T-helper 17 cell (primary cell): ENCODE measurements at regions not wholly inside any gene's neighbourhood (a gene's known extent, or its start where the extent isn't known, plus 50 kb on each side); places are given as distances from the start of the nearest gene placed in this dataset.

Experiments
- ATAC-seq: fragments of 150-1000 bp; cut with Tn5 transposase; 2 replicates; pipeline ENCODE4 v1.10.0; 2021; ENCODE audit warnings: mild to moderate bottlenecking, moderate library complexity
- DNase-seq, 3 donors: peaks; one replicate each; pipeline versions ENCODE4 v3.0.0 to v3.0.0-alpha.2; 2020 to 2021
- H3K9me3 ChIP-seq: one replicate; pipeline ENCODE4 v1.7.0; 2013; ENCODE audit warnings: low read length, mild to moderate bottlenecking; ENCODE audit not compliant: control insufficient read depth, poor library complexity, severe bottlenecking
- H3K27ac Mint-ChIP-seq: one replicate; pipeline ENCODE4 v1.8.0; 2022; ENCODE audit warnings: mild to moderate bottlenecking, moderate library complexity, mixed read lengths
- H3K27me3 Mint-ChIP-seq: one replicate; pipeline ENCODE4 v1.8.0; 2022; ENCODE audit warnings: mixed read lengths
- H3K36me3 Mint-ChIP-seq: one replicate; pipeline ENCODE4 v1.8.0; 2022; ENCODE audit warnings: low read depth, mixed read lengths
- H3K4me1 Mint-ChIP-seq: one replicate; pipeline ENCODE4 v1.8.0; 2022; ENCODE audit warnings: mild to moderate bottlenecking, mixed read lengths
- H3K4me3 Mint-ChIP-seq: one replicate; pipeline ENCODE4 v1.8.0; 2022; ENCODE audit warnings: mild to moderate bottlenecking, moderate library complexity, mixed read lengths

DNA sequence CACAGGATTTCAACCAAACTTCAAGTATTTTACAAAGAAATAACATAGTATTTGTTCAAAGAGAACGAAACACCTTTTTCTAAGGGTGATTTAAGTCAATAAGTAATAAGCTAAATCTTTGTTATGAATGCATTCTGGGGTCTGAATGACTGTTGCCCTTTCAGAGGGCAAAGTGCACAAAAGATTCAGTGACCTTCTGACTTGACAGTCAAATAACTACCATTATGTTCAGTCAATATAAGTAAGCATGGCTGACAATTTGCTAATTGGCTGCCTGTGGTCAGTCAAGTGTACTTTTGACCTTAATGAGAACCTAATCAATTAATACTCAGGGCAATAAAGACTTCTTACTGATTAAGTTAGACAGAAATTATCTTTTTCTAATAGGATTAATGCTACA is 133.1 kb upstream of the NANOGP8 start:
- ATAC-seq: no peak
- H3K9me3 ChIP-seq: no peaks in the 10 kb centered on the region
- H3K27me3 Mint-ChIP-seq: no peaks in the 10 kb centered on the region
- no peaks in the 10 kb centered on the region for H3K36me3 Mint-ChIP-seq
- H3K4me3 Mint-ChIP-seq: no peak overlapping the region
- no peaks in the 10 kb centered on the region for H3K4me1 Mint-ChIP-seq
- no peak for DNase-seq
- no peak overlapping the region for H3K27ac Mint-ChIP-seq

DNA sequence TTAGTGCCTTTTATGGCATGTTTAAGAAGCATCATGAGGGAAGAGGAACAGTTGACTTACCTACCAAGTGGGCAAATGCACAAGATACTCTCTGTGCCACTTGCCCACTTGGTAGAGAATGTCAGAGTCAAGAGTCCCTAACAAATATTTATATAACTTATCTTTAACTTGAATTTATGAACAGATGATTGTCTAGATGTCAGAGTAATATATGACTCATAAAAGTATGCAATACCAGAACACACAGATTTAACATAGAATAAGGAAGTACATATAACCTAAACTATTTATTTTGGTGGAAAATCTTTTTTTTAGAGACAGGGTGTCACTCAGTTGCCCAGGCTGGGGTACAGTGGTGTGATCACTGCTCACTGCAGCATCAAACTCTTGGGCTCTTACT is 130.0 kb upstream of the NANOGP8 start:
- no peak overlapping the region for H3K4me3 Mint-ChIP-seq
- no peaks in the 10 kb centered on the region for H3K9me3 ChIP-seq
- no peaks in the 10 kb centered on the region for H3K36me3 Mint-ChIP-seq
- no peak overlapping the region for H3K27ac Mint-ChIP-seq
- no peak for DNase-seq
- no peak for ATAC-seq
- no peaks in the 10 kb centered on the region for H3K4me1 Mint-ChIP-seq
- peaks cover 4% of the 10 kb centered on the region for H3K27me3 Mint-ChIP-seq

GRCh38 chr15:35211240-35211902 is 126.3 kb upstream of the NANOGP8 start:
- no peaks in the 10 kb centered on the region for H3K36me3 Mint-ChIP-seq
- H3K9me3 ChIP-seq: no peaks in the 10 kb centered on the region
- ATAC-seq (no peak), DNase-seq (no peak)
- H3K4me3 Mint-ChIP-seq: no peak overlapping the region
- no peaks in the 10 kb centered on the region for H3K4me1 Mint-ChIP-seq
- H3K27ac Mint-ChIP-seq: no peak overlapping the region
- H3K27me3 Mint-ChIP-seq: peaks cover 4% of the 10 kb centered on the region

- Mint-ChIP-seq H3K27me3 (peaks cover 4% of the 10 kb centered on the region), H3K36me3 (no peaks in the 10 kb centered on the region), H3K27ac (no peak overlapping the region), H3K4me1 (no peaks in the 10 kb centered on the region), H3K4me3 (no peak overlapping the region)
- ATAC-seq (no peak), DNase-seq (no peak)
- no peaks in the 10 kb centered on the region for H3K9me3 ChIP-seq
These were observed 125.3 kb upstream of the NANOGP8 start for GRCh38 chr15:35210370-35210769.

GRCh38 chr15:35209838-35210237 is 124.7 kb upstream of the NANOGP8 start:
- H3K9me3 ChIP-seq: no peaks in the 10 kb centered on the region
- Mint-ChIP-seq H3K4me1 (no peaks in the 10 kb centered on the region), H3K27ac (no peak overlapping the region), H3K27me3 (peaks cover 4% of the 10 kb centered on the region), H3K4me3 (no peak overlapping the region), H3K36me3 (no peaks in the 10 kb centered on the region)
- DNase-seq (no peak), ATAC-seq (no peak)

DNA sequence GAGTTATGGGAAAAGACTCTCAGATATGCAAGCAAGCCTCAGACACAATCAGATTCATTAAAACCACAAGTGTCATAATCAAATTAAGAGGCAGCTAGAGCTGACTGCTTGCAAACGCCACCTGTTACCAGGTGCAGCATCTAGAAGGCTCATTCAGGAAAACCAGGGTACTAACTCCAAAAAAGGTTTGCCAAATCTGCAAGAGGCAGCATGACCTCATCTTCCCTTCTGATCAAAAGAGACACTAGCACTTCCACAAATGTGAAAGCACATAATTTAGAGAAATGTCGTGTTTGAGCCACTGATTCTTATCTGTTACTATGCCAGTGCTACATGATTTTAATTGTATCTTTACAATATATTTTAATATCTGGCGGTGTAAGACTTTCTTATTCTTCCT is 123.3 kb upstream of the NANOGP8 start:
- H3K36me3 Mint-ChIP-seq: no peaks in the 10 kb centered on the region
- no peaks in the 10 kb centered on the region for H3K4me1 Mint-ChIP-seq
- ATAC-seq: no peak
- H3K4me3 Mint-ChIP-seq: no peak overlapping the region
- no peaks in the 10 kb centered on the region for H3K9me3 ChIP-seq
- no peak overlapping the region for H3K27ac Mint-ChIP-seq
- DNase-seq: no peak
- H3K27me3 Mint-ChIP-seq: peaks cover 4% of the 10 kb centered on the region

DNA sequence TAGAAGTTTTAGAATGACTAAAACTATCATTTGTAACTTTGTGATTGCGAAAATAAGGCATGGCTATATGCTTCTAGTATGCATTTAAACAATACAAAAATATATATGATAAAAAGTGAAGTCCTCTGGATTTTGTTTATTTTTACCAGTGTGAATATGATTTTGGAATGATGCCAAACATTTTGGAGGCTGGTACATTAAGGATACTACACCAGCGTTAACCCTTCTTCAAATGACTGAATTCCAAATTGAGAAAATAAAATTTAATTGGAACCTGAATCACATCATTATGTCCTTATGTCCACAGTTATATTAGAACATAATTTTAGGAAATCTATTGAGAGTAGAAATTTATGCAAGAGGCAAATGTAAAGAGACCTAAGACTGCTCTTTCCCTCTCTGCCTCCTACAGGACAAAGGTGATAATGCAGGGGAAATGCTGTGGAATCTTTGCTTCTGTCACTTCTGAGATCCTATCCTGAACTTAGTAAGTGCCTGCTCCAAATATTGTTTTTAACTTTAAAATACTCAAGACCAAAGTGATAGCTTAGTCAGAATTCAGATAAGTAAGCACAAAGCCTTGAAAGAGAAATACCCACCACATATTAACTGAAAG is 121.1 kb upstream of the NANOGP8 start:
- no peaks in the 10 kb centered on the region for H3K9me3 ChIP-seq
- Mint-ChIP-seq H3K36me3 (no peaks in the 10 kb centered on the region), H3K4me1 (no peaks in the 10 kb centered on the region), H3K27me3 (peaks cover 2% of the 10 kb centered on the region), H3K4me3 (no peak overlapping the region), H3K27ac (no peak overlapping the region)
- ATAC-seq (no peak), DNase-seq (no peak)

DNA sequence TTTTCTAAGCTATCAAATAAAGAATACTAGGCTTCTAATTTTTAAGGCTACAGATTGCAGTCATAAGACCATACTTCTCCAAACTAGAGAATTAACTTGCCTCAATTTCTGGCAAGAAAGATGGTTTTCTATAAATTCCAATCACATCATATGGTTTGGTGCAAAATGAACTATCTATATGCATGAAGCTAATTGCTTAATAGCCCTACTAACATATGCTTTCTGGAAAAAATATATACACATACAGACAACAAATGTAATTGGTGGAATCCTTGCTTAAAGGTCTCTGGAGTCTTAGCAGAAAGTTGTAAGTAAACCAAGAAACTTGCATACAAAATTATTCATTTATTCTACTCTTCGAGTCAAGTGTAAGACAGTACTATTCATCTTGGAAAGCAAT is 113.1 kb upstream of the NANOGP8 start:
- H3K27me3 Mint-ChIP-seq: peaks cover 5% of the 10 kb centered on the region
- no peaks in the 10 kb centered on the region for H3K9me3 ChIP-seq
- ATAC-seq (no peak), DNase-seq (no peak)
- no peak overlapping the region for H3K27ac Mint-ChIP-seq
- no peaks in the 10 kb centered on the region for H3K36me3 Mint-ChIP-seq
- H3K4me3 Mint-ChIP-seq: no peak overlapping the region
- H3K4me1 Mint-ChIP-seq: no peaks in the 10 kb centered on the region

DNA sequence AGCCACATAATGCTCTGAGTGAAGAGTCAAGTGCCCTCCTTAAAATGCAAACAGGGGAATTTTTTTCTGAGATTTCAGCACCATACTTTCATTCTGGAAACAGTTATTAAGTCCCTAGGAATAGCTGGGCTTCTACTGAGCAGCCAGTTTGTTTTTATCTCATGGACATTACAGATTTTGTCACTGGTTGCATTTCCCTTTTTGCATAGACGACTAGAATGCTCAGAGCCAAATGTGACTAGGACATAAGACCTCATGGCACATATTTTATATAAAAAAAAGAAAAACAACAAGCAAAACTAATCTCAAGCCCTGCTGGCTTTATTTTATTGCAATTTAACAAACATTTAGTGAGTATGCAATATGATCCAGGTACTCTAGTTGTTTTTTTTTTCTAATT is 112.7 kb upstream of the NANOGP8 start:
- DNase-seq (no peak), ATAC-seq (no peak)
- Mint-ChIP-seq H3K27ac (no peak overlapping the region), H3K27me3 (peaks cover 5% of the 10 kb centered on the region), H3K36me3 (no peaks in the 10 kb centered on the region), H3K4me3 (no peak overlapping the region), H3K4me1 (no peaks in the 10 kb centered on the region)
- no peaks in the 10 kb centered on the region for H3K9me3 ChIP-seq

- H3K27ac Mint-ChIP-seq: no peak overlapping the region
These were observed 112.2 kb upstream of the NANOGP8 start for GRCh38 chr15:35197306-35197705.

GRCh38 chr15:35196273-35196672 is 111.2 kb upstream of the NANOGP8 start:
- H3K27me3 Mint-ChIP-seq: peaks cover 5% of the 10 kb centered on the region
- DNase-seq: no peak
- no peak for ATAC-seq

More at GRCh38 chr15:35197306-35197705, 112.2 kb upstream of the NANOGP8 start:
- no peaks in the 10 kb centered on the region for H3K36me3 Mint-ChIP-seq
- H3K4me1 Mint-ChIP-seq: no peaks in the 10 kb centered on the region
- no peak for ATAC-seq
- no peaks in the 10 kb centered on the region for H3K9me3 ChIP-seq
- H3K4me3 Mint-ChIP-seq: no peak overlapping the region
- H3K27me3 Mint-ChIP-seq: peaks cover 5% of the 10 kb centered on the region
- DNase-seq: no peak

DNA sequence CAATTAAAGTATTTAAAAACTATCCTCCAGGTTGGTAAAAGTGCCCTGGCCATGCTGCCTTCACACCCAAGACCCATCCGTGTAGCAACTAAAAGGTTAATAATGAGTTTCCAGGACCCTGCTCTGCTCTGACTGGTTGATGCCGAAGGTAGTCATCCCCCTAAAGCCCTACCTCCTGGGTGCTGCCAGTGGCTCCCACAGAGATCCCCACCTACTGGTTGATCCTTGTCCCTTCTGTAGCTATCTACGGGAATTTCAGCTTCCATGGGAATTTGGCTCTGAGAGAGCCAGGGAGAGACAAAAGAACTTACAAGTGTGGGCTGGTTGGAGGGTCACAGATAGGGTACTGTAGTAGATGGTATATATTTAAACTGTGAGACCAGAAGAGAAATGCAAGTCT is 110.6 kb upstream of the NANOGP8 start:
- H3K36me3 Mint-ChIP-seq: no peaks in the 10 kb centered on the region
- no peak overlapping the region for H3K4me3 Mint-ChIP-seq
- H3K4me1 Mint-ChIP-seq: no peaks in the 10 kb centered on the region
- H3K27me3 Mint-ChIP-seq: peaks cover 5% of the 10 kb centered on the region
- ATAC-seq (no peak), DNase-seq (no peak)
- H3K9me3 ChIP-seq: peaks cover 3% of the 10 kb centered on the region
- H3K27ac Mint-ChIP-seq: no peak overlapping the region

More at GRCh38 chr15:35196273-35196672, 111.2 kb upstream of the NANOGP8 start:
- no peak overlapping the region for H3K27ac Mint-ChIP-seq
- peaks cover 3% of the 10 kb centered on the region for H3K9me3 ChIP-seq
- H3K4me1 Mint-ChIP-seq: no peaks in the 10 kb centered on the region
- H3K4me3 Mint-ChIP-seq: no peak overlapping the region
- no peaks in the 10 kb centered on the region for H3K36me3 Mint-ChIP-seq

GRCh38 chr15:35195031-35195430 is 109.9 kb upstream of the NANOGP8 start:
- H3K4me3 Mint-ChIP-seq: no peak overlapping the region
- no peaks in the 10 kb centered on the region for H3K36me3 Mint-ChIP-seq
- no peak for DNase-seq
- peaks cover 5% of the 10 kb centered on the region for H3K27me3 Mint-ChIP-seq
- ATAC-seq: no peak
- no peak overlapping the region for H3K27ac Mint-ChIP-seq
- peaks cover 3% of the 10 kb centered on the region for H3K9me3 ChIP-seq
- H3K4me1 Mint-ChIP-seq: no peaks in the 10 kb centered on the region

GRCh38 chr15:35194296-35194695 is 109.2 kb upstream of the NANOGP8 start:
- ATAC-seq: no peak
- H3K27me3 Mint-ChIP-seq: peaks cover 5% of the 10 kb centered on the region
- no peaks in the 10 kb centered on the region for H3K36me3 Mint-ChIP-seq
- H3K4me1 Mint-ChIP-seq: no peaks in the 10 kb centered on the region
- DNase-seq: no peak
- H3K27ac Mint-ChIP-seq: no peak overlapping the region
- H3K9me3 ChIP-seq: peaks cover 3% of the 10 kb centered on the region
- H3K4me3 Mint-ChIP-seq: no peak overlapping the region
